Left ventricle myocardium inferior (tissue), 1 donor: ENCODE measurements at regions not wholly inside any gene's neighbourhood (a gene's known extent, or its start where the extent isn't known, plus 50 kb on each side); places are given as distances from the start of the nearest gene placed in this dataset.

Source experiments
- DNase-seq: peaks from one replicate; pipeline ENCODE4 v3.0.0-alpha.2; 2020
- H3K27ac ChIP-seq: fragments of 200-600 bp; replicated peaks from 2 replicates; pipeline ENCODE4 v1.8.0; 2021
- H3K27me3 ChIP-seq: fragments of 200-600 bp; 2 replicates; pipeline ENCODE4 v1.8.0; 2021; ENCODE audit warnings: low read depth
- H3K36me3 ChIP-seq: fragments of 200-600 bp; 2 replicates; pipeline ENCODE4 v1.8.0; 2021
- H3K4me1 ChIP-seq: fragments of 200-600 bp; 2 replicates; pipeline ENCODE4 v1.8.0; 2021
- H3K4me3 ChIP-seq: fragments of 200-600 bp; 2 replicates; pipeline ENCODE4 v1.8.0; 2021; ENCODE audit warnings: mild to moderate bottlenecking, moderate library complexity
- H3K9me3 ChIP-seq: fragments of 200-600 bp; replicated peaks from 2 replicates; pipeline ENCODE4 v1.8.0; 2021
- CTCF ChIP-seq: fragments of 200-600 bp; IDR thresholded peaks from 2 replicates; pipeline ENCODE4 v1.8.0; 2021; ENCODE audit warnings: antibody characterized with exemption, mild to moderate bottlenecking, borderline replicate concordance
- intact Hi-C: fragments of 100-400 bp; cut with micrococcal nuclease; formaldehyde crosslinking; loops from one replicate; pipeline ENCODE4 v1.11.0; 2022
- donor health status: DM: no; HTN: yes; CAD: no; lungs with severe emphysema.

- Histone ChIP-seq H3K4me3 (no peak overlapping the region), H3K27ac (no peak overlapping the region), H3K27me3 (peaks cover 61% of the 10 kb centered on the region), H3K36me3 (no peaks in the 10 kb centered on the region), H3K4me1 (no peaks in the 10 kb centered on the region), H3K9me3 (no peaks in the 10 kb centered on the region)
- TF ChIP-seq CTCF: no peak
- intact Hi-C loops: no loop called here
- DNase-seq: no peak
Observed at GRCh38 chr1:30606166-30606565, 117.2 kb downstream of the MATN1 start.

- no peaks in the 10 kb centered on the region for H3K4me1 ChIP-seq
- H3K36me3 ChIP-seq: no peaks in the 10 kb centered on the region
- TF ChIP-seq CTCF: no peak
- no peak for DNase-seq
- no peak overlapping the region for H3K27ac ChIP-seq
- no peak overlapping the region for H3K4me3 ChIP-seq
- H3K9me3 ChIP-seq: no peaks in the 10 kb centered on the region
- intact Hi-C loops: no loop called here
- peaks cover 67% of the 10 kb centered on the region for H3K27me3 ChIP-seq
Observed at GRCh38 chr1:30605441-30605920, 117.9 kb downstream of the MATN1 start.

GRCh38 chr1:30604801-30605440, 118.5 kb downstream of the MATN1 start:
- no peak for DNase-seq
- H3K27ac ChIP-seq: no peak overlapping the region
- no peak overlapping the region for H3K4me3 ChIP-seq
- H3K27me3 ChIP-seq: peaks cover 70% of the 10 kb centered on the region
- intact Hi-C loops: no loop called here
- H3K9me3 ChIP-seq: no peaks in the 10 kb centered on the region
- no peak for TF ChIP-seq CTCF
- H3K4me1 ChIP-seq: no peaks in the 10 kb centered on the region
- H3K36me3 ChIP-seq: no peaks in the 10 kb centered on the region

DNA sequence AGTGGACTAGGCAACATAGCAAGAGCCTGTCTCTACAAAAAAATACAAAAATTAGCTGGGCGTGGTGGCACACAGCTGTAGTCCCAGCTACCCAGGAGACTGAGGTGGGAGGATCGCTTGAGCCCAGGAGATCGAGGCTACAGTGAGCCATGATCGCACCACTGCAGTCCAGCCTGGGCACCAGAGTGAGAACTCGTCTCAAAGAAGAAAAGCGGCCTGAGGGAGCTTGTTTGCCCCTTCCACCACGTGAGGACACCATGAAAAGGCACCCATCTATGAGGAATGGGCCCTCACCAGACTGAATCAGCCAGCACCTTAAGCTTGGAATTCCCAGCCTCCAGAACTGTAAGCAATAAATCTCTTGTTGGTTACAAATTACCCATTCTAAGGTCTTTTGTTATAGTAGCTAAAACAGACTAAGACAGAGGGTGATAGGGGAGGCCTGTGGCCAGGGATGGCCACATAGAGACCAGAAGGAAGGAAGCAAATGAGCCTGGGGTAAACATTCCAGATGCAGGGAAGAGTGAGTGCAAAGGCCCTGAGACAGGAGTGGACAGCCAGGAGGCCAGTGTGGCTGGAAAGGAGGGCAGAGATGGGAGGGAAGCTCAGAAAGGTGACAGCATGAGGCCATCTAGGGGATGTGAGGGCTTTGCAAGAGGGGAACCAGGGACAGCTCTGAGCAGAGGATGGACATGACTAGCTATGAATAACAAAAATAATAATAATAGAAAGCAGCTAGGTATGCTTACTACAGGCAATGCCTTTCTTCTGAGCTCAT, 120.1 kb downstream of the MATN1 start:
- no peak for DNase-seq
- Histone ChIP-seq H3K27me3 (peaks cover 71% of the 10 kb centered on the region), H3K4me1 (no peaks in the 10 kb centered on the region), H3K4me3 (no peak overlapping the region), H3K9me3 (no peaks in the 10 kb centered on the region), H3K27ac (no peak overlapping the region), H3K36me3 (no peaks in the 10 kb centered on the region)
- intact Hi-C loops: no loop called here
- no peak for TF ChIP-seq CTCF

DNA sequence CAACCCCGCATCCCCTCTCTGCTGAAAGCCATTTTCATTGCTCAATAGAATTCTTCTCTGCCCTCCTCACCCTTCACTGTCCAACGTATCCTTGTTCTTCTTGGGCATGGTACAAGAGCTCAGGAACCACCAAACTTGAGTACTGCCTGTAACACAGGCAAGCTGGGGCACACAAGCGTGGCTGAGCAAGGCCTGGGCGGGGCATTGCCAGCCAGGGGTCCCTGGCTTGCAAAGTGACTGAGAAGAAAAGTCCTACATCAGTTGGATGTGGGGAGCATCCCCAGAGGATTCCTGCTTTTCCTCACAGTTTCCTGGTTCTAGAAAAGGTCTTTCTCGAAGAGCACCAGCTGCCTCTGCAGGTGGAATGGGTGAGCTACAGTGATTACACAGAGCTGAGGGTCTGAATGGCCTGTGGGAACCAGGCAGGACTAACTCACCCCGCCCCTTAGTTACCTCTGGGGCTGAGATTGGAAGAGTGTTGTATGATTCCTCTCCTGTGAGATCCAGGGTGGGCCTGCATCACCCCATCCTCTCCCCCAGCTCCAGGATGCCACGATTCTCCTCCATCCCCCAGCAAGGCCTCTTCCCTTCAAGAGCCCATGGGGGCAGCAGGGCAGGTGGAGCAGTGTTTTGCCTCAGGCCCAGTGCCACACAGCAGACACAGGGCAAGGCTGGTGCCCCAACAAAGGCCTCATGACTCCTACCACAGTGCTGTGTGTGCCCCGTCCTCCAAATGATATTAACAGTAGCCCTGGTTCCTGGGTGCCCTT, 121.9 kb downstream of the MATN1 start:
- H3K4me1 ChIP-seq: no peaks in the 10 kb centered on the region
- no peak for TF ChIP-seq CTCF
- no peak overlapping the region for H3K4me3 ChIP-seq
- no peaks in the 10 kb centered on the region for H3K9me3 ChIP-seq
- no peaks in the 10 kb centered on the region for H3K36me3 ChIP-seq
- intact Hi-C loops: no loop called here
- DNase-seq: no peak
- peaks cover 66% of the 10 kb centered on the region for H3K27me3 ChIP-seq
- no peak overlapping the region for H3K27ac ChIP-seq
